ENCODE measurements at regions not wholly inside any gene's neighbourhood (a gene's known extent, or its start where the extent isn't known, plus 50 kb on each side); places are given as distances from the start of the nearest gene placed in this dataset.
"Not testable (repeated sequence)": the region's sequence is repeated elsewhere in the genome, so short reads cannot be mapped to it uniquely, and the experiment has no call there.

GRCh38 chr20:1748777-1749176 is 91.2 kb upstream of the SIRPG start:
- no peak for DNase-seq
- Histone ChIP-seq H3K4me1 (no peaks in the 10 kb centered on the region), H3K36me3 (no peaks in the 10 kb centered on the region), H3K4me3 (no peak overlapping the region), H3K27me3 (no peaks in the 10 kb centered on the region), H3K27ac (no peak overlapping the region), H3K9me3 (no peaks in the 10 kb centered on the region)
- TF ChIP-seq CTCF (IDR thresholded peaks at IDR 0.05) (no peak), POLR2A (IDR thresholded peaks at IDR 0.05) (no peak)

GRCh38 chr20:1747953-1748577 is 90.5 kb upstream of the SIRPG start:
- Histone ChIP-seq H3K27me3 (no peaks in the 10 kb centered on the region), H3K9me3 (no peaks in the 10 kb centered on the region)
- no peak for TF ChIP-seq CTCF (IDR thresholded peaks at IDR 0.05)

DNA sequence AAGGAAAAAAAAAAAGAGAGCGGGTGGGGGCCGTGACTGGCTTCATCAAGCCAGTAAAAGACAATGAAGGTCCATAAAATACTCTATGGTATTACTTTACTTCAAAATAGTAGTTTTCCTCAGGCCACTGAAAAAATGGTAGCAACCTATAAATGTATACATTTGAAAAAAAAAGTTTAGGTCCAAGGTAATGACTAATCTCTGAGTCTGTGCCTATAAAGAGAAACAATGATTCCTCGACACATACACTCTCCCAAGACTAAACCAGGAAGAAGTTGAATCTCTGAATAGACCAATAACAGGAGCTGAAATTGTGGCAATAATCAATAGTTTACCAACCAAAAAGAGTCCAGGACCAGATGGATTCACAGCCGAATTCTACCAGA is 84.5 kb upstream of the SIRPG start:
- not testable (repeated sequence) for H3K4me1 ChIP-seq, H3K27me3 ChIP-seq, H3K36me3 ChIP-seq, H3K27ac ChIP-seq, H3K4me3 ChIP-seq, H3K9me3 ChIP-seq, DNase-seq

More at GRCh38 chr20:1747953-1748577, 90.5 kb upstream of the SIRPG start:
- Histone ChIP-seq H3K36me3 (no peaks in the 10 kb centered on the region), H3K4me1 (no peaks in the 10 kb centered on the region), H3K4me3 (no peak overlapping the region), H3K27ac (no peak overlapping the region)
- no peak for DNase-seq

DNA sequence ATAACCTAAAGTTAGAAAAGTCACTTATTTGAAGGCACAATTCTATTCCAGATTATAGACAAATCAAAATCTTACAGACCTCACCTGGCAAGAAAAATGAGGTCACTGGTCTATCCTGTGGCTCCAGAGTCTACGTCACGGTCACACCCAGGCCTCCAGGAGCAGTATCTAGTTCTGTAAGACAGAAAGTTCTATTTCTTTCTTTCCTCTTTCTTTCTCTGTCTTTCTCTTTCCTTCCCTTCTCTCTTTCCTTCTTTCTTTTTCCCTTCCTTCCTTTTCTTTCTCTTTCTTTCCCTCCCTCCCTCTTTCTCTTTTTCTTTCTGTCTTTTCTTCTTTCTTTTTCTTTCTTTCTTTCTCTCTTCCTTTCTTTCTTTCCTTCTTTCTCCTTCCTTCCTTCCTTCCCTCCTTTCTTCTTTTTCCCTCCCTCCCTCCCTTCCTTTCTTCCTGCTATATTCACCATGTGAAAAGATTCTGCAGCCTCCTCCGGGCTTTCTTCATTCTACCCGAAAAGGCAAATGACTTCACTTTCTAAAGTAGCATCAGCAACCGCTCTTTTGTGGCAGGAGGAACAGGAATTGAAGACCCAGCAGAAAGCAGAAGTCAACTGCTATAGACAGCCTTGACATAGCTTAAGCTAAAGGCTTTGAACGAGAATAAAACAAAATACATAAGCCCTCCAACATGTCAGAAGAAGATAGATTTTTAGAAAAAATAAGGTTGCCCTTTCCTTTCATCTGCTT is 83.9 kb upstream of the SIRPG start:
- Histone ChIP-seq H3K36me3 (no peaks in the 10 kb centered on the region), H3K27me3 (no peaks in the 10 kb centered on the region), H3K4me3 (no peak overlapping the region), H3K27ac (no peak overlapping the region), H3K9me3 (no peaks in the 10 kb centered on the region), H3K4me1 (no peaks in the 10 kb centered on the region)
- TF ChIP-seq CTCF (IDR thresholded peaks at IDR 0.05) (no peak), POLR2A (IDR thresholded peaks at IDR 0.05) (no peak)
- no peak for DNase-seq

DNA sequence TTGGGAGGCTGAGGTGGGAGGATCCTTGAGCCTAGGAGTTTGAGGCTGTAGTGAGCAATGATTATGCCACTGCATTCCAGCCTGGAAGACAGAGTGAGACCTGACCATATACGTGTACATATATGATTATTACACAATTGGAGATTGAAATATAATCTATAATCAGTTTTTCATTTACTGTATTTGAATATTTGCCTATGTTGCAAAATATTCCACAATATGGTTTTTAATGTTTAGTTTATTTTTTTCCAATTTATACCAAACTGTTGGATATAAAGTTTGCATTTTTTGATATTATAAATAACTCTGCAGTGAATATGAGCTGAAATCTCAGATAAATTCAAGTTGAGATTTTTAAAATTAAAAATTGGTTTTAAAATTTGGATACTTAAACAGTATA is 79.6 kb upstream of the SIRPG start:
- no peak for TF ChIP-seq POLR2A (IDR thresholded peaks at IDR 0.05)
- no peak for TF ChIP-seq CTCF (IDR thresholded peaks at IDR 0.05)
- no peak for DNase-seq
- H3K9me3 ChIP-seq, result no peaks in the 10 kb centered on the region
- H3K4me1 ChIP-seq, result peaks cover 0 to 9% (median 0%) of the 10 kb centered on the region in 4 donors
- no peaks in the 10 kb centered on the region for H3K36me3 ChIP-seq
- no peak overlapping the region for H3K27ac ChIP-seq
- no peaks in the 10 kb centered on the region for H3K27me3 ChIP-seq
- no peak overlapping the region for H3K4me3 ChIP-seq

GRCh38 chr20:1735417-1736089 is 78.0 kb upstream of the SIRPG start:
- Histone ChIP-seq H3K9me3 (no peaks in the 10 kb centered on the region), H3K36me3 (no peaks in the 10 kb centered on the region), H3K4me3 (no peak overlapping the region), H3K4me1 (peaks cover 0 to 9% (median 4%) of the 10 kb centered on the region in 4 donors), H3K27me3 (no peaks in the 10 kb centered on the region), H3K27ac (no peak overlapping the region)
- no peak for DNase-seq
- TF ChIP-seq POLR2A (IDR thresholded peaks at IDR 0.05) (no peak), CTCF (IDR thresholded peaks at IDR 0.05) (no peak)

Measured in Peyer's patch (tissue), 4 donors.